Tibial nerve (tissue), 4 donors: ENCODE measurements at regions not wholly inside any gene's neighbourhood (a gene's known extent, or its start where the extent isn't known, plus 50 kb on each side); places are given as distances from the start of the nearest gene placed in this dataset.

Source experiments
- DNase-seq, 2 donors: peaks; one replicate each; pipeline ENCODE4 v3.0.0-alpha.2; 2019; ENCODE audit warnings: low spot score in 2 of 2
- H3K27ac ChIP-seq, 4 donors: fragments of 200-600 bp; sonication (generic) in 3 of 4; one replicate each; pipeline ENCODE4 v1.5.1; 2017 to 2019; ENCODE audit warnings: mild to moderate bottlenecking in 1 of 4
- H3K27me3 ChIP-seq, 2 donors: fragments of 200-600 bp; sonication (generic) in 1 of 2; one replicate each; pipeline versions ENCODE4 v1.5.1 to v1.6.0; 2017 to 2019
- H3K36me3 ChIP-seq, 3 donors: fragments of 200-600 bp; sonication (generic); one replicate each; pipeline ENCODE4 v1.5.1; 2018 to 2019
- H3K4me1 ChIP-seq, 4 donors: fragments of 200-600 bp; sonication (generic) in 3 of 4; one replicate each; pipeline ENCODE4 v1.5.1; 2017 to 2019
- H3K4me3 ChIP-seq, 4 donors: fragments of 200-600 bp; sonication (generic) in 3 of 4; one replicate each; pipeline ENCODE4 v1.5.1; 2017 to 2019; ENCODE audit warnings: mild to moderate bottlenecking in 1 of 4, moderate library complexity in 1 of 4
- H3K9me3 ChIP-seq, 4 donors: fragments of 200-600 bp; sonication (generic) in 3 of 4; one replicate each; pipeline ENCODE4 v1.5.1; 2017 to 2019
- EP300 ChIP-seq, 2 donors: sonication (generic); formaldehyde crosslinking; IDR thresholded peaks; one replicate each; pipeline ENCODE4 v1.6.1; 2017; ENCODE audit warnings: antibody characterized with exemption in 2 of 2, mild to moderate bottlenecking in 1 of 2
- POLR2A ChIP-seq, 2 donors: fragments of 450-650 bp; IDR thresholded peaks; one replicate each; pipeline ENCODE4 v1.6.1; 2017; ENCODE audit warnings: antibody characterized with exemption in 2 of 2, mild to moderate bottlenecking in 2 of 2, moderate library complexity in 2 of 2
- WGBS, 2 donors: methylation state at CpG; one replicate each; pipeline ENCODE4 v1.1.5; 2018; 5-methylcytosine and 5-hydroxymethylcytosine counted together
- TF ChIP-seq, protein P1 (sequence below), 5 experiments: fragments of 200-600 bp in 3 of 5; fragments of 450-650 bp in 2 of 5; sonication (generic) in 3 of 5; IDR thresholded peaks; one replicate each; pipeline ENCODE4 v1.5.1; 2016 to 2019; ENCODE audit warnings: antibody characterized with exemption in 5 of 5, mild to moderate bottlenecking in 3 of 5, moderate library complexity in 2 of 5

DNA sequence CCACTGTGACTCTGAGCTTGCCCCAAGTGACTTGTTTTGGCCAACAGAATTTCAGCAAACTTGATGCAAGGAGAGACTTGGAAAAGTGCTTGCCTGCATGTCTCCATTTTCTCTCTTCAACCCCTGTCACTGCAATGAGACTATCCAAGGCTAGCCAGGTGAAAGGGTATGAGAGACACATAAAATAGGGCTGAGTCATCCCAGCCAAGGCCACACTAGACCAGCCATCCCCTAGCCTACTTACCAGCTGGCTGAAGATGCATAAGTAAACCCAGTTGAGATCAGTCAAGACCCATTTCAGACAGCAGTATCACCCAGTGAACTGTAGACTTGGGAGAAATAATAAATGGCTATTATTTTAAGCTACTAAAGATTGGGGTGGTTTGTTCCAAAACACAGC, 52.9 kb upstream of the VLDLR start:
- Histone ChIP-seq H3K27me3 (no peaks in the 10 kb centered on the region), H3K27ac (no peak overlapping the region), H3K4me1 (peaks cover 0 to 9% (median 0%) of the 10 kb centered on the region in 4 donors), H3K4me3 (no peak overlapping the region), H3K36me3 (no peaks in the 10 kb centered on the region), H3K9me3 (no peaks in the 10 kb centered on the region)
- no peak for TF ChIP-seq POLR2A (IDR thresholded peaks at IDR 0.05)
- DNase-seq: no peak

DNA sequence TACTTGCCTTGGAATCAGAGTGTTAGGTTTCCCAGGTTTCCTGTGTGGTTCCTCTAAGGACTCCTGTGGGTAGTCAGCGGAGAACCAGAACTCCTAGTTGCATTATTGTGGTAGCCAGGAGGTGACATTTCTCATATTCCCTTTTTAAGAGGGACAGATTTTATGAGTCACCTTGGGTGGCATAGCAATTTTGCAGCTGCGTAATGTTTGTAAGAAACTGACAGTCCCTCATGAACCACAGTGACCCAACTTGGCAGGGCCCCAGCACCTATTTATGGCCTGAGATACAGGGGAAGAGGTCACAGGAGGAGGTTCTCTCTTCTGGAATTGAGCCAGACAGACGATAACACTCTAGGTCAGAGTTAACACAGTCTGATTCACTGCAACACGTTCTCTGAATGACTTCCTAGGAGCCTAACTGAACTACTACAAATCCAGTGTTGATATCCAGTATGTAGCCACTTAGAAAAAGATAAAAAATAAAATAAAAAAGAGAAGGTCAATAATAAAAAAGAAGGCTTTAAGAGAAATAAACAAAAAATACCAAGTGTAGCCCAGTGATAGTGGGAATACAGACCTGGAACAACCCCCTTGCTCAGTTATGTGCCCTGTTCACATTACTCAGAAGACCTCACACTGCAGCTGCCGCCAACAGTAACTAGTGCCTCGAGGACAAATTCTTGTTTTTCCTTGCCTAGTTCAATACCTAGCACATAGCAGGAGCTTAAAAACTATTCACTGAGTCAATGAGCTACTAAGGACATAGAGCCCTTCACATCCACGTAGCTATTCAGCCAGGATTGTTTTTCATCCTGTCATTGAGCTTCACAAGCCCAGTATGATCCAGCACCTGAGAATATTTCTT, 50.7 kb upstream of the VLDLR start:
- Histone ChIP-seq H3K27ac (peak overlapping the region in 1 of 4 donors; percentile 30), H3K4me1 (peaks cover 0 to 9% (median 0%) of the 10 kb centered on the region in 4 donors), H3K36me3 (no peaks in the 10 kb centered on the region), H3K4me3 (no peak overlapping the region), H3K9me3 (no peaks in the 10 kb centered on the region), H3K27me3 (no peaks in the 10 kb centered on the region)
- WGBS, 2 donors: 28 to 37% methylated on average over 7 of the region's 7 CpGs
- DNase-seq: peak; percentile 39 to 42
- TF ChIP-seq, protein P1, sequence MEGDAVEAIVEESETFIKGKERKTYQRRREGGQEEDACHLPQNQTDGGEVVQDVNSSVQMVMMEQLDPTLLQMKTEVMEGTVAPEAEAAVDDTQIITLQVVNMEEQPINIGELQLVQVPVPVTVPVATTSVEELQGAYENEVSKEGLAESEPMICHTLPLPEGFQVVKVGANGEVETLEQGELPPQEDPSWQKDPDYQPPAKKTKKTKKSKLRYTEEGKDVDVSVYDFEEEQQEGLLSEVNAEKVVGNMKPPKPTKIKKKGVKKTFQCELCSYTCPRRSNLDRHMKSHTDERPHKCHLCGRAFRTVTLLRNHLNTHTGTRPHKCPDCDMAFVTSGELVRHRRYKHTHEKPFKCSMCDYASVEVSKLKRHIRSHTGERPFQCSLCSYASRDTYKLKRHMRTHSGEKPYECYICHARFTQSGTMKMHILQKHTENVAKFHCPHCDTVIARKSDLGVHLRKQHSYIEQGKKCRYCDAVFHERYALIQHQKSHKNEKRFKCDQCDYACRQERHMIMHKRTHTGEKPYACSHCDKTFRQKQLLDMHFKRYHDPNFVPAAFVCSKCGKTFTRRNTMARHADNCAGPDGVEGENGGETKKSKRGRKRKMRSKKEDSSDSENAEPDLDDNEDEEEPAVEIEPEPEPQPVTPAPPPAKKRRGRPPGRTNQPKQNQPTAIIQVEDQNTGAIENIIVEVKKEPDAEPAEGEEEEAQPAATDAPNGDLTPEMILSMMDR (IDR thresholded peaks at IDR 0.05): no peak
- TF ChIP-seq POLR2A (IDR thresholded peaks at IDR 0.05): no peak
- no peak for TF ChIP-seq EP300 (IDR thresholded peaks at IDR 0.05)
